NCI-H1417 treated with DMSO at 0.1 percent for 48 hours (cell line): ENCODE measurements at regions not wholly inside any gene's neighbourhood (a gene's known extent, or its start where the extent isn't known, plus 50 kb on each side); places are given as distances from the start of the nearest gene placed in this dataset.
A peak's percentile ranks its signal among the peaks of the same experiment; 100 is the strongest.
"Not testable (repeated sequence)": the region's sequence is repeated elsewhere in the genome, so short reads cannot be mapped to it uniquely, and the experiment has no call there.

ENCODE experiments used
- DNase-seq: peaks from one replicate; lab custom pipeline; 2025; lab: John Stamatoyannopoulos, UW

DNA sequence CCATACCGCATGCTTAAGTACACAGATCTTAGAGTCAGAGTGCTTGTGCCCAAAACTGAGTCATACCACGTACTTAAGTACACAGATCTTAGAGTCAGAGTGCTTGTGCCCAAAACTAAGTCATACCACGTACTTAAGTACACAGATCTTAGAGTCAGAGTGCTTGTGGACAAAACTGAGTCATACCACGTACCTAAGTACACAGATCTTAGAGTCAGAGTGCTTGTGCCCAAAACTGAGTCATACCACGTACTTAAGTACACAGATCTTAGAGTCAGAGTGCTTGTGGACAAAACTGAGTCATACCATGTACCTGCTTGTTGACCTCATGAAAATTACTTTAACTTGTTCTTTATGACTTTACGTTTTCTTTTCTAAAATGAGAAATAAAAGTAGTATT, 233.7 kb upstream of the NETO1 start:
- not testable (repeated sequence) for DNase-seq

DNA sequence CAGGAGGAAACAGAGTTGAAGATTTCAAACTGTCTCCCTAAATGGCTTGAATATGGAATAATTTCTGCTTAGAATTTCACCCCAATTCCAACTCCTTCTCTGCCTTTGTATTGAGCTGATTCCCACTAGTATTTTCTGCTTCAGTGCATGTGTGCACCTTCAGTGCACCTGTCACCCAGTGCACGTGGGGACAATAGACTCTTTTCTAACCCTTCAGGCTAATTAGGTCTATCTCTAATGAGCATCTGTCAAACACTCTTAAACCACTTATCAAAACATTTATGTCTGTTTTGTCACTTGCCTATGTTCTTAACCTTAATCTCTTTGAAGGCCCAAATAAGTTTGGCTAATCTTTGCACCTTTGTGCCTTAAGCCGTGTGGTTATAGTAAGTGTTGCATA, 232.0 kb upstream of the NETO1 start:
- DNase-seq: peak; percentile 87

DNA sequence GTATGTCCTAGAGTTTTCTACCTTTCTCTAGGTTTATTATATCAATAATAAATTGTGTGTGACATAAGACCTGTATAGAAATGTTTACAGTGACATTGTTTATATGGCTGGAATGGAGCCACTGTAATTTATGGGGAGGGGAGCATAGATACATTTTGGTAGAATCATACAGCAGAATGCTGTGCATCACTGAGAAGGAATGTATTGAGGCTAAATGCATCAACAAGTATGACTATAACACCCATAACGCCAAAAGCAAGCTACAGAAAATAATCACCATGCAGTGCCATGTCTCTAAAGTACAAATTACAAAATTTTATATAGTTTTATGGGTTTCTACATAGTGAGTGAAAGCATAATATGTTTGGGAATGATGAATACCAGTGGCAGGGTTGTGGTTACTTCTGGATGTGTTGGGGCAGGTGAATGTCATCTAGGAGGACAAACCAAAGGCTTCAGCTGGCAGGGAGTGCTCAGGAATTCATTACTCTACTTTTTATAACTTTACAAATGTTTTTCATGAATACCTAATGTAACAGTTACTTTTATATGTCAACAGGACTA, 226.0 kb upstream of the NETO1 start:
- DNase-seq: no peak

- DNase-seq: no peak
These were observed 220.7 kb upstream of the NETO1 start for GRCh38 chr18:73088445-73088844.

DNA sequence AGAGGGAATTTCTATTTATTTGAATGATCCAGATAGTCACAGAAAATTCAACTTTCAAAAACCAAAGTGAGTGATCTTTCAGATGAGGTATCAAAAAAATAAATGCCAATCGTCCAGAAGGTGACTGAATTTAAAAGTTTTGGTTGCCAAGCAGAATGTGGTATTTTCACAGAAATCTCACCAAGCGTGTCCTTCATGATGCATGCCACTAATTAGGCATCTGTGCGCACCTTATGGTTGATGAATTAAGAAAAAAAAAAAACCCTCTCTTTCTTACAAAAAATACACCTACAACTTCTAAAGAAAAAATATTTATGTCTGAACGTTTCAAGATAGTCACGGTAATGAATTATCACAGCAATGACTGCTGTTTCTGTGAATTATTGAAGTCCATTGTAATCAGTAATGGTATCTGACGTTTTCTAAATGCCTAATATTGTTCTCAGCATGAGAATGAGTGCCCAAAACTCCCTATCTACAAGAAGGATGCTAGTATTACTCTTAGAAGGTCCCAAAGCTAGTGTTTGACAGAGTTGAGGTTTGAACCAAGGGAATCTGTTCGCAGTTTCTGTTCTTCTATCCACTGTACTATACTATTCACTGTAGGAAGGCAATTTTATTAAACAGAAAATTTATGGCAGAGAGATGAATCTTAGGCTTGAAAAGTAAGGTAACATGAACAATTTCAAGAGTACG, 219.6 kb upstream of the NETO1 start:
- no peak for DNase-seq

- no peak for DNase-seq
These were observed 212.1 kb upstream of the NETO1 start for GRCh38 chr18:73079920-73080319.

GRCh38 chr18:73060666-73061288, 193.0 kb upstream of the NETO1 start:
- DNase-seq: no peak

DNA sequence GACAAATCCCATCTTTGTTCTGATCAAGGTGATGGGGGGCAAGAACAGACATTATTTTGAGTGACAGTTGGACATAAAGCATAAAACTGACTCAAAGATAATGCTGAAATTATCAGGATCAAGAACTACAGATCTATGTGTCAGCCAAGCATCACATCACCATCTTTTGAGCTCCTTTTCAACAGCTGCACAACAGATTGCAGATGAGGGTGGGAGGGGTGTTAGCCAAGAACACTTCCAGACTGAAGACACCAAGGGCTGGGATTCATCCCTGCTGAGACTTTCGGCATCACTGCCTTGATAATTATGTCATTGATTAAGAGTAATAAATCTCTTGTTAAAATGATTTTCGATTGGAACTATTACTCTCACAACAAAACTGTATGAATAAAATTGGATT, 191.5 kb upstream of the NETO1 start:
- no peak for DNase-seq

- no peak for DNase-seq
These were observed 179.9 kb upstream of the NETO1 start for GRCh38 chr18:73047688-73048087.

DNA sequence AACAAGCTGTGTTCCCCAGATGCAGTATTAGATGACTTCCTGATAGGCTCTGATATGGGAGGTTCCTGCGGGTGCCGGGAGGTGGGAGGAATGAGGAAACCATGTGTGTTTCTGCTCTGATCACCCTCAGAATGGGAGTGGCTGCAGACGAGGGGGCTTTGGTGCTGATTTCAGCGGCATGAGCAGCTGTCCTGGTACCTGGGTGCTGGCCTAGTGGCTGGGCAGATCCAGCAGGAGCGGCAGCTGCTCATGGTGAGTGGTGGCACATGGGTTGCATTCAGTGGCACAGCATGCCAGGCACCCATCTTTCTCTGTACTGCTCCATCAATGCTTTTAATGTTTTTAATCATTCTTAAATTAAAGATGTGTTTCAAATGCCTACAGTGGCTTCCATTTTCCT, 177.2 kb upstream of the NETO1 start:
- DNase-seq: no peak

- no peak for DNase-seq
These were observed 175.8 kb upstream of the NETO1 start for GRCh38 chr18:73043611-73044010.

DNA sequence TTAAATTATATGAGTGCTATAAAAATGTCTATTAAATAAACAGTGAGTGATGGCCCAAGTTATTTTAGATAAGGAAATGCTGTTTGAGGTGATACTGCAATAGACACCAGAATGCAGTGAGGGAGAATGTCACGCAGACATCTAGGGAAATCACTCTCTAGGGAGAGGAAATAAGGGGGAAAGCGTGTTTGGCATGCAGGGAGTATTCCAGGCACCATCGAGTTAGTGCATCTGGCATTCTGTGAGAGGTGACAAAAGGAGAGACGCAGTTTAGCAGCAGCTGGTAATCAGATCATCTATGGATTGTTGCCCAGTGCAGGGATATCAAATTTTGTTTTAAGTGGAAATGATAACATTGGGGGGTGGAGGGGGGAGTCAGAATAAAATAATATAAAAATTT, 175.4 kb upstream of the NETO1 start:
- peak; percentile 86 for DNase-seq

GRCh38 chr18:73040247-73040646, 172.5 kb upstream of the NETO1 start:
- no peak for DNase-seq

- no peak for DNase-seq
These were observed 170.5 kb upstream of the NETO1 start for GRCh38 chr18:73038336-73038735.

DNA sequence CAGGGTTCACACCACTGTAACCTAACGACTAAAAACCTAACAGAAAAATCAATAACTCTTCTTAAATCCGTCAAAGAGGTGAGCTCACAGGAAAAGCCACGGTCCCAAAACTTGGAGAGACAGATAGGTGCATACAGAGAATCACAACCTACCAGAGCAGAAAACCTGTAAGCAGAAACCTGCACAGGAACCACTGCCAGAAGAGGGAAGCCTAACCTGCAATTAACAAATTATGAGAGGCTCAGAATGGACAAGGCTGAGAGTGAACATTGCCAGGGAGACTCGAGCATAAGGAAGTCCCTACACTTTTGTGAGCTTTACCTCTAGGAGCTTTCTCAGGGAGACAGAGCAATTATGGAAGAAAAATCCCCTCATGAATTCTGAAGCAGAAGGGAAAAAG, 156.2 kb upstream of the NETO1 start:
- DNase-seq: peak; percentile 51

- DNase-seq: no peak
These were observed 141.9 kb upstream of the NETO1 start for GRCh38 chr18:73009691-73010090.

GRCh38 chr18:73007915-73008308, 140.1 kb upstream of the NETO1 start:
- no peak for DNase-seq

- no peak for DNase-seq
These were observed 139.6 kb upstream of the NETO1 start for GRCh38 chr18:73007195-73007914.

- no peak for DNase-seq
These were observed 138.5 kb upstream of the NETO1 start for GRCh38 chr18:73006331-73006730.

GRCh38 chr18:73004260-73004659, 136.5 kb upstream of the NETO1 start:
- no peak for DNase-seq

GRCh38 chr18:72999971-73000607, 132.3 kb upstream of the NETO1 start:
- no peak for DNase-seq

DNA sequence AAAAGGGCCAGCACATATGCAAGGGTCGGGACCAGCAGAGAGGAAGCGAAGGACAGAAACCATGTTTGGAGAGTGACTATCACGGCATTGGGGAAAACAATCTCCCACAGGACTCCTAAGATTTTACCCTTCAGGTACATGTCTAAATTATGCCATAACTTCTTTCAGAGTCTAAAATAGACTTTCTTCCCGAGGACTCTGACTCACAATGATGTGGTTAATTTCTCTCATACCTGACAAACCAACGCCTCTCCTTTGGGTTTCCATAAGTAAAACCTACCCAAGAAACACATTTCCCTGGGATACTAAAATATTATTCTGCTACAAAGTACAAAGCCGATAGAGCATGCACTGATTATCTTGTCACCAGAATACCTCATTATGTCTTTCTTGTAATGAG, 127.8 kb upstream of the NETO1 start:
- DNase-seq: no peak

- DNase-seq: no peak
These were observed 125.5 kb upstream of the NETO1 start for GRCh38 chr18:72993250-72993649.
